HCT116 (cell line): ENCODE measurements at regions not wholly inside any gene's neighbourhood (a gene's known extent, or its start where the extent isn't known, plus 50 kb on each side); places are given as distances from the start of the nearest gene placed in this dataset.
A peak's percentile ranks its signal among the peaks of the same experiment; 100 is the strongest.

Experiments used
- ATAC-seq: fragments of 200-7000 bp; cut with Tn5 transposase; 2 replicates; pipeline ENCODE4 v1.9.1; 2020; ENCODE audit warnings: mild to moderate bottlenecking, moderate library complexity
- BruUV-seq: library from RNA; stranded (reverse); fragments of 400-500 nt; replicated peaks from 2 replicates; lab custom pipeline; 2021; lab: Mats Ljungman, UMichigan
- CTCF ChIA-PET: fragments of 300-600 bp; sonication (Branson Sonifier 250); formaldehyde crosslinking; loops from one replicate; lab custom pipeline; 2021; ENCODE audit warnings: antibody characterized with exemption; lab: Charles Lee
- POLR2A ChIA-PET: fragments of 300-600, 350-600 bp; sonication (Branson Sonifier 250); formaldehyde crosslinking; loops from one replicate; lab custom pipeline; 2021; ENCODE audit warnings: antibody characterized with exemption; lab: Charles Lee
- RAD21 ChIA-PET, 2 experiments: fragments of 300-600 bp; sonication (Branson Sonifier 250); formaldehyde crosslinking; loops; one replicate each; lab custom pipeline; 2023; ENCODE audit warnings: low total read pairs in 2 of 2; ENCODE audit not compliant: uncharacterized antibody in 2 of 2, unreplicated experiment in 2 of 2, low non-redundant PET in 1 of 2; lab: Charles Lee
- DNase-seq: peaks from one replicate; pipeline ENCODE4 v3.0.0-alpha.2; 2010; ENCODE audit warnings: low read depth, low spot score
- H2AFZ ChIP-seq: fragments of 200-600 bp; shearing (Covaris generic), sonication (generic); 2 replicates; pipeline ENCODE4 v1.6.1; 2017; ENCODE audit warnings: low read depth, mixed run types, mixed read lengths, antibody characterized with exemption, low read length; ENCODE audit not compliant: poor library complexity, severe bottlenecking
- H3K27ac ChIP-seq: 2 replicates; pipeline ENCODE4 v1.5.1; 2012; ENCODE audit warnings: low read depth, low read length
- H3K27me3 ChIP-seq: fragments of 200-600 bp; sonication (generic); 2 replicates; pipeline ENCODE4 v1.6.1; 2016; ENCODE audit warnings: mixed run types, low read length, mixed read lengths; ENCODE audit not compliant: insufficient read depth
- H3K36me3 ChIP-seq, 2 experiments: fragments of 200-500 bp in 1 of 2; fragments of 200-600 bp in 1 of 2; sonication (Bioruptor generic) in 1 of 2; sonication (generic) in 1 of 2; 2 replicates each; pipeline versions ENCODE4 v1.5.1 to v1.6.1; 2014 to 2016; ENCODE audit warnings: low read length in 2 of 2, inconsistent platforms in 1 of 2, mixed read lengths in 1 of 2, mixed run types in 1 of 2; ENCODE audit not compliant: insufficient read depth in 2 of 2, control insufficient read depth in 1 of 2
- H3K4me1 ChIP-seq, 2 experiments: fragments of 200-600 bp in 1 of 2; sonication (generic) in 1 of 2; 2 replicates each; pipeline versions ENCODE4 v1.5.1 to v1.6.1; 2012 to 2017; ENCODE audit warnings: low read length in 2 of 2, inconsistent platforms in 1 of 2, mild to moderate bottlenecking in 1 of 2, mixed read lengths in 1 of 2, mixed run types in 1 of 2, moderate library complexity in 1 of 2; ENCODE audit not compliant: insufficient read depth in 2 of 2, control insufficient read depth in 1 of 2
- H3K4me2 ChIP-seq: fragments of 200-600 bp; sonication (generic); 2 replicates; pipeline ENCODE4 v1.6.1; 2017; ENCODE audit warnings: mixed run types, low read length, mixed read lengths
- H3K4me3 ChIP-seq, 2 experiments: fragments of 200-600 bp in 1 of 2; sonication (generic) in 1 of 2; replicated peaks in 1 of 2; 2 replicates each; pipeline ENCODE4 v1.5.1; 2011 to 2016; ENCODE audit warnings: low read length in 2 of 2, control low read depth in 1 of 2, low read depth in 1 of 2, mild to moderate bottlenecking in 1 of 2, mixed read lengths in 1 of 2, mixed run types in 1 of 2
- H3K79me2 ChIP-seq: fragments of 200-600 bp; sonication (generic); 2 replicates; pipeline ENCODE4 v1.6.1; 2017; ENCODE audit warnings: mild to moderate bottlenecking, mixed run types, low read length, moderate library complexity, mixed read lengths; ENCODE audit not compliant: insufficient read depth
- H3K9ac ChIP-seq: fragments of 200-600 bp; sonication (generic); 2 replicates; pipeline ENCODE4 v1.6.1; 2016; ENCODE audit warnings: low read length, mixed read lengths
- H3K9me2 ChIP-seq: fragments of 200-600 bp; sonication (generic), shearing (Covaris generic); 2 replicates; pipeline ENCODE4 v1.6.1; 2017; ENCODE audit warnings: mixed run types, mild to moderate bottlenecking, moderate library complexity; ENCODE audit not compliant: insufficient read depth
- H3K9me3 ChIP-seq, 2 experiments: fragments of 200-500 bp in 1 of 2; fragments of 200-600 bp in 1 of 2; sonication (Bioruptor generic) in 1 of 2; sonication (generic) in 1 of 2; 2 replicates each; pipeline ENCODE4 v1.6.1; 2014 to 2017; ENCODE audit warnings: low read length in 2 of 2, mixed read lengths in 2 of 2, inconsistent platforms in 1 of 2, low read depth in 1 of 2, mild to moderate bottlenecking in 1 of 2, mixed run types in 1 of 2, moderate library complexity in 1 of 2; ENCODE audit not compliant: control insufficient read depth in 1 of 2, insufficient read depth in 1 of 2
- H4K20me1 ChIP-seq: fragments of 200-600 bp; sonication (generic), shearing (Covaris generic); 2 replicates; pipeline ENCODE4 v1.6.1; 2017; ENCODE audit warnings: mixed run types, mild to moderate bottlenecking, moderate library complexity; ENCODE audit not compliant: insufficient read depth
- CBX3 ChIP-seq: IDR thresholded peaks from 2 replicates; pipeline ENCODE4 v1.6.1; 2012; ENCODE audit warnings: low read depth
- ELF1 ChIP-seq: IDR thresholded peaks from 2 replicates; pipeline ENCODE4 v1.6.1; 2012; ENCODE audit warnings: low read depth, borderline replicate concordance
- EZH2 ChIP-seq: fragments of 200-600 bp; sonication (generic); IDR thresholded peaks from 2 replicates; pipeline ENCODE4 v1.6.1; 2017; ENCODE audit warnings: antibody characterized with exemption, mixed run types
- FOSL1 ChIP-seq: IDR thresholded peaks from 2 replicates; pipeline ENCODE4 v1.6.1; 2012; ENCODE audit warnings: low read depth
- intact Hi-C: fragments of 100-400 bp; cut with micrococcal nuclease; formaldehyde crosslinking; loops from 2 replicates; pipeline ENCODE4 v1.10.0; 2022

- ATAC-seq (no peak), DNase-seq (no peak)
- POLR2A ChIA-PET: no interaction called here
These were observed 63.4 kb upstream of the OTOS start for GRCh38 chr2:240203788-240204270.

DNA sequence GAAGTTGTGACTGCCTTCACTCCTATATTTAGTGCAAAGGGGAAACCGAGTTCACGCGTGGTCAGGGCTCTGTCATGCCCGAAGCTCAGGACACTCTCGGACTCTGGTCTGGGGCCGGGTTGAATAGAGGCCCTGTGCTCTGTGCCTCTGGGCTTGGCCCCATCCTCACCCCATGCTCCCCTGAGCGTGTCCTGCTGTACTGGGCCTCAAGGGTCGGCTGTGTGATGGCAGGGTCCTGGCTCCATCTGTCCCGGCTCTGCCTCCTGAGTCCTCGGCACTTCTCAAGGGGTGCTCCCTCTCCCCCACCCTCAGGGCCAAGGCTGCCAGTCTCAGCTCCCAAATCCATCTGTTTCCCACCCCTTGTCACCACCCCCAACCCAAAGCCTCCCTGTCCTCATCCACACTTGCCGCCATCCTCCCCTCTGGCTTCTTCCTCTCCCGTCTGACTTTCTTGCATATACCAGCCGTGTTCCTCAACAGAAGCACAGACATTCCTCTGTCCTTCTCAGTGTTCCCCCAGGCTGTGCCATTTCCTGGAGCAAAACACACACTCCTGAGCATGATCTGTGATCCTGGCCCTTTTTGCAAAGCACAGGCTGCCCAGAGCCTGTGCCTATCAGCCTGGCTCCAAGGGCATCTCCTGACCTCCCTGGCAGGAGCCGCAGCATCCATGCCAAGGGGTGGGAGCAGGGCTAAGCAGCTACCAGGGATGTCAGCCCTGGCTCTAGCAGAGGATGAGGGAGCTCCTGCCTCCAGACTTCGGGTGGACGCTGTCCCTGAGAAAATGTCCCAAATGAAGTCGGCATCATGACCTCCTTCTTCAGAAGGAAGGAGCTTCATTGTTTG lies 64.2 kb upstream of the OTOS start:
- H3K79me2 ChIP-seq: no peaks in the 10 kb centered on the region
- no peak overlapping the region for H3K4me2 ChIP-seq
- no peak for DNase-seq
- BruUV-seq: no TSS peak
- peaks cover 0 to 9% of the 10 kb centered on the region in 2 experiments; a peak in 1 of 4 replicates for H3K4me1 ChIP-seq
- no peaks in the 10 kb centered on the region for H3K36me3 ChIP-seq
- no peaks in the 10 kb centered on the region for H3K9me2 ChIP-seq
- H3K9me3 ChIP-seq: no peaks in the 10 kb centered on the region; a peak in 1 of 4 replicates
- H2AFZ ChIP-seq: no peak overlapping the region
- no peaks in the 10 kb centered on the region for H4K20me1 ChIP-seq
- no peak overlapping the region for H3K9ac ChIP-seq
- intact Hi-C loops: no loop called here
- ChIA-PET CTCF (no interaction called here), RAD21 (no interaction called here), POLR2A (no interaction called here)
- peak; percentile 10; the same call in 1 of the 2 replicates for ATAC-seq
- H3K27ac ChIP-seq: no peak overlapping the region
- TF ChIP-seq ELF1 (no peak), FOSL1 (no peak), EZH2 (no peak)
- no peak overlapping the region for H3K4me3 ChIP-seq
- H3K27me3 ChIP-seq: no peaks in the 10 kb centered on the region; the same call in 1 of the 2 replicates

More at GRCh38 chr2:240203788-240204270, 63.4 kb upstream of the OTOS start:
- no peaks in the 10 kb centered on the region; a peak in 1 of 4 replicates for H3K9me3 ChIP-seq
- TF ChIP-seq CBX3: no peak
- TF ChIP-seq, all 23 proteins: peak for 0
- Histone ChIP-seq H3K27me3 (no peaks in the 10 kb centered on the region; the same call in 1 of the 2 replicates), H4K20me1 (no peaks in the 10 kb centered on the region), H3K4me1 (peaks cover 0 to 9% of the 10 kb centered on the region in 2 experiments; a peak in 1 of 4 replicates), H3K9ac (no peak overlapping the region), H3K27ac (no peak overlapping the region), H3K4me2 (no peak overlapping the region), H3K9me2 (no peaks in the 10 kb centered on the region), H3K36me3 (no peaks in the 10 kb centered on the region), H2AFZ (no peak overlapping the region), H3K4me3 (no peak overlapping the region), H3K79me2 (no peaks in the 10 kb centered on the region)
- ChIA-PET RAD21 (no interaction called here), CTCF (no interaction called here)
- BruUV-seq: no TSS peak
- intact Hi-C loops: no loop called here
